Hepatocyte (in vitro differentiated cells): ENCODE measurements at regions not wholly inside any gene's neighbourhood (a gene's known extent, or its start where the extent isn't known, plus 50 kb on each side); places are given as distances from the start of the nearest gene placed in this dataset.
A peak's percentile ranks its signal among the peaks of the same experiment; 100 is the strongest.
"Not testable (repeated sequence)": the region's sequence is repeated elsewhere in the genome, so short reads cannot be mapped to it uniquely, and the experiment has no call there.

Experiments used
- DNase-seq: peaks from one replicate; pipeline ENCODE4 v3.0.0-alpha.2; 2016; ENCODE audit warnings: low spot score
- H2AFZ ChIP-seq: fragments of 200-600 bp; sonication (generic); 2 replicates; pipeline ENCODE4 v1.6.0; 2016; ENCODE audit warnings: antibody characterized with exemption, mild to moderate bottlenecking
- H3K27ac ChIP-seq: fragments of 200-600 bp; sonication (generic); 2 replicates; pipeline ENCODE4 v1.5.1; 2016; ENCODE audit warnings: mild to moderate bottlenecking
- H3K27me3 ChIP-seq: fragments of 200-600 bp; sonication (generic); 2 replicates; pipeline ENCODE4 v1.6.1; 2016
- H3K36me3 ChIP-seq: fragments of 200-600 bp; sonication (generic); replicated peaks from 2 replicates; pipeline ENCODE4 v1.5.1; 2016; ENCODE audit warnings: low read depth; ENCODE audit not compliant: insufficient read depth
- H3K4me1 ChIP-seq: fragments of 200-600 bp; sonication (generic); 2 replicates; pipeline ENCODE4 v1.5.1; 2016; ENCODE audit warnings: mild to moderate bottlenecking, moderate library complexity; ENCODE audit not compliant: insufficient read depth
- H3K4me2 ChIP-seq: fragments of 200-600 bp; sonication (generic); 2 replicates; pipeline ENCODE4 v1.6.0; 2016
- H3K4me3 ChIP-seq: fragments of 200-600 bp; sonication (generic); 2 replicates; pipeline ENCODE4 v1.5.1; 2016; ENCODE audit warnings: mild to moderate bottlenecking
- H3K79me2 ChIP-seq: fragments of 200-600 bp; sonication (generic); 2 replicates; pipeline ENCODE4 v1.6.0; 2017; ENCODE audit warnings: mild to moderate bottlenecking
- H3K9me2 ChIP-seq: fragments of 200-600 bp; sonication (generic); replicated peaks from 2 replicates; pipeline ENCODE4 v1.6.0; 2017; ENCODE audit warnings: mild to moderate bottlenecking; ENCODE audit not compliant: insufficient read depth
- H3K9me3 ChIP-seq: fragments of 200-600 bp; sonication (generic); 2 replicates; pipeline ENCODE4 v1.5.1; 2016; ENCODE audit warnings: low read depth, mild to moderate bottlenecking
- H4K20me1 ChIP-seq: fragments of 200-600 bp; sonication (generic); 2 replicates; pipeline ENCODE4 v1.6.0; 2016; ENCODE audit warnings: mild to moderate bottlenecking; ENCODE audit not compliant: insufficient read depth, poor library complexity, severe bottlenecking
- CTCF ChIP-seq: fragments of 200-600 bp; sonication (generic); IDR thresholded peaks from 2 replicates; pipeline ENCODE4 v1.5.1; 2016; ENCODE audit warnings: antibody characterized with exemption, mild to moderate bottlenecking; ENCODE audit not compliant: poor library complexity
- EZH2 ChIP-seq: fragments of 200-600 bp; sonication (generic); IDR thresholded peaks from 2 replicates; pipeline ENCODE4 v1.6.1; 2016; ENCODE audit warnings: antibody characterized with exemption, mild to moderate bottlenecking, borderline replicate concordance
- EZH2phosphoT487 ChIP-seq: fragments of 200-600 bp; sonication (generic); IDR thresholded peaks from one replicate; pipeline ENCODE4 v1.6.1; 2018; ENCODE audit warnings: antibody characterized with exemption, mild to moderate bottlenecking, low read depth, moderate library complexity; ENCODE audit not compliant: unreplicated experiment, severe bottlenecking
- WGBS: methylation state at CpG from one replicate; pipeline ENCODE4 v1.1.6; 2016; ENCODE audit warnings: low lambda C conversion rate; ENCODE audit errors: missing lambda C conversion rate; 5-methylcytosine and 5-hydroxymethylcytosine counted together

GRCh38 chr10:100637785-100638184, 102.0 kb downstream of the HIF1AN start:
- Histone ChIP-seq H4K20me1 (no peaks in the 10 kb centered on the region), H3K27me3 (peaks cover 64% of the 10 kb centered on the region), H3K79me2 (no peaks in the 10 kb centered on the region), H3K27ac (no peak overlapping the region), H3K36me3 (no peaks in the 10 kb centered on the region), H3K4me1 (no peaks in the 10 kb centered on the region), H3K9me2 (no peaks in the 10 kb centered on the region), H3K4me2 (no peak overlapping the region), H3K4me3 (no peak overlapping the region), H3K9me3 (no peaks in the 10 kb centered on the region), H2AFZ (no peak overlapping the region)
- WGBS: 9% methylated on average over 9 of the region's 9 CpGs
- peak; percentile 20 for DNase-seq
- TF ChIP-seq CTCF (peak; percentile 19), EZH2phosphoT487 (no peak)

GRCh38 chr10:100638969-100639368, 103.2 kb downstream of the HIF1AN start:
- not testable (repeated sequence) for H4K20me1 ChIP-seq, H3K9me2 ChIP-seq, H2AFZ ChIP-seq, H3K27ac ChIP-seq, H3K36me3 ChIP-seq, H3K4me3 ChIP-seq, H3K9me3 ChIP-seq, H3K4me1 ChIP-seq, H3K79me2 ChIP-seq, DNase-seq, H3K4me2 ChIP-seq
- H3K27me3 ChIP-seq: peaks cover 74% of the 10 kb centered on the region
- 85% methylated on average over 6 of the region's 6 CpGs for WGBS

- H3K9me3 ChIP-seq: no peaks in the 10 kb centered on the region
- no peak overlapping the region for H3K4me2 ChIP-seq
- DNase-seq: no peak
- H3K36me3 ChIP-seq: no peaks in the 10 kb centered on the region
- no peak overlapping the region for H3K4me3 ChIP-seq
- H2AFZ ChIP-seq: no peak overlapping the region
- H3K9me2 ChIP-seq: no peaks in the 10 kb centered on the region
- peaks cover 81% of the 10 kb centered on the region for H3K27me3 ChIP-seq
- WGBS: 30% methylated on average over 8 of the region's 9 CpGs
- TF ChIP-seq EZH2: no peak
- TF ChIP-seq CTCF: no peak
- no peak for TF ChIP-seq EZH2phosphoT487
- H3K4me1 ChIP-seq: no peaks in the 10 kb centered on the region
- H3K27ac ChIP-seq: no peak overlapping the region
- no peaks in the 10 kb centered on the region for H3K79me2 ChIP-seq
- H4K20me1 ChIP-seq: no peaks in the 10 kb centered on the region
These were observed 102.9 kb upstream of the PAX2 start for GRCh38 chr10:100642295-100642994.

GRCh38 chr10:100645091-100645490, 100.3 kb upstream of the PAX2 start:
- no peak for TF ChIP-seq EZH2phosphoT487
- no peak for TF ChIP-seq EZH2
- TF ChIP-seq CTCF: no peak
- peaks cover 64% of the 10 kb centered on the region for H3K27me3 ChIP-seq
- WGBS: 59% methylated on average over 5 of the region's 5 CpGs

More at GRCh38 chr10:100645091-100645490, 100.3 kb upstream of the PAX2 start:
- Histone ChIP-seq H3K4me2 (no peak overlapping the region), H2AFZ (no peak overlapping the region), H3K9me2 (no peaks in the 10 kb centered on the region), H3K9me3 (no peaks in the 10 kb centered on the region), H3K36me3 (no peaks in the 10 kb centered on the region), H3K4me3 (no peak overlapping the region), H4K20me1 (no peaks in the 10 kb centered on the region), H3K27ac (no peak overlapping the region), H3K79me2 (no peaks in the 10 kb centered on the region), H3K4me1 (no peaks in the 10 kb centered on the region)
- peak; percentile 20 for DNase-seq
